ENCODE measurements at regions not wholly inside any gene's neighbourhood (a gene's known extent, or its start where the extent isn't known, plus 50 kb on each side); places are given as distances from the start of the nearest gene placed in this dataset.

DNA sequence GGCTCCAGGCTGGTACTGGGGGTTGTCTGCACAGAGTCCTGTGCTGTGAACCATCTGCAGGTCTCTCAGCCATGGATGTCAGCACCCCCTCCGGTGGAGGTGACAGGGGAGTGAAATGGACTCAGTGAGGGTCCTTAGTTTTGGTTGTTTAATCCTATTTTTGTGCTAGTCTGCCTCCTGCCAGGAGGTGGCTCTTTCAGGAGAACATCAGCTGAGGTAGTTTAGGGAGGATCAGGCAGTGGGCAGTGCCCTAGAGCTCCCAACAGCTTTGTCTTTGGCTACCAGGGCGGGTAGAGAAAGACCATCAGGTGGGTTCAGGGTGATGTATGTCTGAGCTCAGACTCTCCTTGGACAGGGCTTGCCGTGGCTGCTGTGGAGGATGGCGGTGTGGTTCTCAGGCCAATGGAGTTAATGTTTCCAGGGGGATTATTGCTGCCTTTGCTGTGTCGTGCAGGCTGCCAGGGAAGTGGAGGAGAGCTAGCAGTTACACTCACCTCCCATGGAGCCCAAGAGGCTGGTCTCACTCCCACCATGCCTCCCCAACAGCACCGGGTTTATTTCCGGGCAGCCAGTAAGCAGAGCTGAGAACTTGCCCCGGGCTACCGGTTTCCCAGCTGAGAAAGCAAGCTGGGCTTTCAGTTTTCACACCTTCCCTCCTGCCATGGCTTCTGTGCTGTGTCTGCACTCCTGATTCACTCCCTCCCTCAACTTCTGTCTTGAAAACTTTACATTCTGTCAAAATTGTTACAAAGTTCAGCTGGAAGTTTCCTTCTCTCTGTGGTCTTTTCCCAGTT, 563.4 kb downstream of the XIRP2 start (continued):
- TF ChIP-seq, protein P1, sequence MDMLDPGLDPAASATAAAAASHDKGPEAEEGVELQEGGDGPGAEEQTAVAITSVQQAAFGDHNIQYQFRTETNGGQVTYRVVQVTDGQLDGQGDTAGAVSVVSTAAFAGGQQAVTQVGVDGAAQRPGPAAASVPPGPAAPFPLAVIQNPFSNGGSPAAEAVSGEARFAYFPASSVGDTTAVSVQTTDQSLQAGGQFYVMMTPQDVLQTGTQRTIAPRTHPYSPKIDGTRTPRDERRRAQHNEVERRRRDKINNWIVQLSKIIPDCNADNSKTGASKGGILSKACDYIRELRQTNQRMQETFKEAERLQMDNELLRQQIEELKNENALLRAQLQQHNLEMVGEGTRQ (IDR thresholded peaks at IDR 0.05; ENCODE audit: borderline replicate concordance, low read depth, low read length) = no peak
- TF ChIP-seq, protein P2, sequence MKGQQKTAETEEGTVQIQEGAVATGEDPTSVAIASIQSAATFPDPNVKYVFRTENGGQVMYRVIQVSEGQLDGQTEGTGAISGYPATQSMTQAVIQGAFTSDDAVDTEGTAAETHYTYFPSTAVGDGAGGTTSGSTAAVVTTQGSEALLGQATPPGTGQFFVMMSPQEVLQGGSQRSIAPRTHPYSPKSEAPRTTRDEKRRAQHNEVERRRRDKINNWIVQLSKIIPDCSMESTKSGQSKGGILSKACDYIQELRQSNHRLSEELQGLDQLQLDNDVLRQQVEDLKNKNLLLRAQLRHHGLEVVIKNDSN (IDR thresholded peaks at IDR 0.05; ENCODE audit: borderline replicate concordance, low read depth) = no peak
- TF ChIP-seq RAD21 (IDR thresholded peaks at IDR 0.05; ENCODE audit: low read length) (no peak), MXI1 (IDR thresholded peaks at IDR 0.05; ENCODE audit: low read depth, low read length) (no peak)

DNA sequence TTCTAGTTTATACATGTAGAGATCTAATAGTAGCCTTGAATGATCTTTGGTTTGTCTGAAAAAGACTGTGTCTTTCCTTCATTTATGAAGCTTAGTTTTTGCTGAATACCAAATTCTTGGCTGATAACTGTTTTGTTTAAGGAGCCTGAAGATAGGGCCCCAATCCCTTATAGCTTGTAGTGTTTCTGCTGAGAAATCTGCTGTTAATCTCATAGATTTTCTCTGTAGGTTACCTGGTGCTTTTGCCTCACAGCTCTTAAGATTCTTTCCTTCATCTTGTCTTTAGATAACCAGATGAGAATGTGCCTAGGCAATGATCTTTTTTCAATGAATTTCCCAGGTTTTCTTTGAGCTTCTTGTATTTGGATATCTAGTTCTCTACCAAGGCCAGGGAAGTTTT, 562.1 kb downstream of the XIRP2 start:
- Histone ChIP-seq H3K27me3 (ENCODE audit: insufficient read depth) (no peaks in the 10 kb centered on the region), H4K20me1 (ENCODE audit: insufficient read depth) (no peaks in the 10 kb centered on the region), H3K79me2 (ENCODE audit: insufficient read depth) (no peaks in the 10 kb centered on the region), H2AFZ (ENCODE audit: low read depth) (no peak overlapping the region), H3K9ac (no peak overlapping the region), H3K9me3 (no peaks in the 10 kb centered on the region), H3F3A (replicated peaks; ENCODE audit: insufficient read depth) (no peaks in the 10 kb centered on the region), H3K4me3 (ENCODE audit: low read depth in 2 of 2, low read length in 1 of 2) (no peak overlapping the region), H3K36me3 (replicated peaks in 1 of 2; ENCODE audit: control insufficient read depth in 1 of 2, insufficient read depth in 2 of 2, low read length in 1 of 2) (no peaks in the 10 kb centered on the region), H3K9me2 (no peaks in the 10 kb centered on the region), H3K27ac (ENCODE audit: low read depth in 2 of 2, low read length in 1 of 2) (no peak overlapping the region), H3K4me1 (ENCODE audit: control insufficient read depth in 1 of 2, insufficient read depth in 2 of 2, low read depth in 1 of 2, low read length in 1 of 2) (no peaks in the 10 kb centered on the region), H3K4me2 (no peak overlapping the region)
- ChIA-PET POLR2A (no interaction called here), CTCF (no interaction called here)
- no peak for TF ChIP-seq TAF1 (IDR thresholded peaks at IDR 0.05; ENCODE audit: borderline replicate concordance, low read depth, low read length)
- TF ChIP-seq, protein P3, sequence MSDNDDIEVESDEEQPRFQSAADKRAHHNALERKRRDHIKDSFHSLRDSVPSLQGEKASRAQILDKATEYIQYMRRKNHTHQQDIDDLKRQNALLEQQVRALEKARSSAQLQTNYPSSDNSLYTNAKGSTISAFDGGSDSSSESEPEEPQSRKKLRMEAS (IDR thresholded peaks at IDR 0.05; ENCODE audit: low read depth) = no peak
- no peak for TF ChIP-seq NFIC (IDR thresholded peaks at IDR 0.05; ENCODE audit: borderline replicate concordance)
- TF ChIP-seq YY1 (IDR thresholded peaks at IDR 0.05; ENCODE audit: low read depth) = no peak
- TF ChIP-seq, protein P4, sequence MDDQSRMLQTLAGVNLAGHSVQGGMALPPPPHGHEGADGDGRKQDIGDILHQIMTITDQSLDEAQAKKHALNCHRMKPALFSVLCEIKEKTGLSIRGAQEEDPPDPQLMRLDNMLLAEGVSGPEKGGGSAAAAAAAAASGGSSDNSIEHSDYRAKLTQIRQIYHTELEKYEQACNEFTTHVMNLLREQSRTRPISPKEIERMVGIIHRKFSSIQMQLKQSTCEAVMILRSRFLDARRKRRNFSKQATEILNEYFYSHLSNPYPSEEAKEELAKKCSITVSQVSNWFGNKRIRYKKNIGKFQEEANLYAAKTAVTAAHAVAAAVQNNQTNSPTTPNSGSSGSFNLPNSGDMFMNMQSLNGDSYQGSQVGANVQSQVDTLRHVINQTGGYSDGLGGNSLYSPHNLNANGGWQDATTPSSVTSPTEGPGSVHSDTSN (IDR thresholded peaks at IDR 0.05) = no peak
- TF ChIP-seq, protein P5, sequence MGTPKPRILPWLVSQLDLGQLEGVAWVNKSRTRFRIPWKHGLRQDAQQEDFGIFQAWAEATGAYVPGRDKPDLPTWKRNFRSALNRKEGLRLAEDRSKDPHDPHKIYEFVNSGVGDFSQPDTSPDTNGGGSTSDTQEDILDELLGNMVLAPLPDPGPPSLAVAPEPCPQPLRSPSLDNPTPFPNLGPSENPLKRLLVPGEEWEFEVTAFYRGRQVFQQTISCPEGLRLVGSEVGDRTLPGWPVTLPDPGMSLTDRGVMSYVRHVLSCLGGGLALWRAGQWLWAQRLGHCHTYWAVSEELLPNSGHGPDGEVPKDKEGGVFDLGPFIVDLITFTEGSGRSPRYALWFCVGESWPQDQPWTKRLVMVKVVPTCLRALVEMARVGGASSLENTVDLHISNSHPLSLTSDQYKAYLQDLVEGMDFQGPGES (IDR thresholded peaks at IDR 0.05; ENCODE audit: low read depth, low read length) = no peak
- TF ChIP-seq FOXJ3 (CRISPR knock-in tag; IDR thresholded peaks at IDR 0.05) = no peak
- no peak for TF ChIP-seq EP300 (IDR thresholded peaks at IDR 0.05; ENCODE audit: borderline replicate concordance in 1 of 2, low read depth in 1 of 2, low read length in 1 of 2)
- no peak for TF ChIP-seq RAD21 (IDR thresholded peaks at IDR 0.05; ENCODE audit: low read length)
- no peak for TF ChIP-seq TEAD4 (IDR thresholded peaks at IDR 0.05; ENCODE audit: borderline replicate concordance, insufficient read depth)
- no peak for TF ChIP-seq ELF1 (IDR thresholded peaks at IDR 0.05)
- TF ChIP-seq, protein P1 (IDR thresholded peaks at IDR 0.05; ENCODE audit: borderline replicate concordance, low read depth, low read length) = no peak
- no peak for TF ChIP-seq TCF12 (IDR thresholded peaks at IDR 0.05)
- no peak for TF ChIP-seq SIN3A (IDR thresholded peaks at IDR 0.05; ENCODE audit: borderline replicate concordance, low read depth, low read length)
- TF ChIP-seq NRF1 (IDR thresholded peaks at IDR 0.05; ENCODE audit: low read depth, low read length) = no peak
- TF ChIP-seq JUND (IDR thresholded peaks at IDR 0.05) = no peak
- TF ChIP-seq EZH2phosphoT487 (IDR thresholded peaks at IDR 0.05; ENCODE audit: borderline replicate concordance, low read depth) = no peak
- TF ChIP-seq, protein P6, sequence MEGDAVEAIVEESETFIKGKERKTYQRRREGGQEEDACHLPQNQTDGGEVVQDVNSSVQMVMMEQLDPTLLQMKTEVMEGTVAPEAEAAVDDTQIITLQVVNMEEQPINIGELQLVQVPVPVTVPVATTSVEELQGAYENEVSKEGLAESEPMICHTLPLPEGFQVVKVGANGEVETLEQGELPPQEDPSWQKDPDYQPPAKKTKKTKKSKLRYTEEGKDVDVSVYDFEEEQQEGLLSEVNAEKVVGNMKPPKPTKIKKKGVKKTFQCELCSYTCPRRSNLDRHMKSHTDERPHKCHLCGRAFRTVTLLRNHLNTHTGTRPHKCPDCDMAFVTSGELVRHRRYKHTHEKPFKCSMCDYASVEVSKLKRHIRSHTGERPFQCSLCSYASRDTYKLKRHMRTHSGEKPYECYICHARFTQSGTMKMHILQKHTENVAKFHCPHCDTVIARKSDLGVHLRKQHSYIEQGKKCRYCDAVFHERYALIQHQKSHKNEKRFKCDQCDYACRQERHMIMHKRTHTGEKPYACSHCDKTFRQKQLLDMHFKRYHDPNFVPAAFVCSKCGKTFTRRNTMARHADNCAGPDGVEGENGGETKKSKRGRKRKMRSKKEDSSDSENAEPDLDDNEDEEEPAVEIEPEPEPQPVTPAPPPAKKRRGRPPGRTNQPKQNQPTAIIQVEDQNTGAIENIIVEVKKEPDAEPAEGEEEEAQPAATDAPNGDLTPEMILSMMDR (IDR thresholded peaks at IDR 0.05) = no peak
- no peak for TF ChIP-seq POLR2AphosphoS5 (IDR thresholded peaks at IDR 0.05; ENCODE audit: low read depth, low read length)
- no peak for DNase-seq

Data from SK-N-SH (cell line).